ENCODE measurements at regions not wholly inside any gene's neighbourhood (a gene's known extent, or its start where the extent isn't known, plus 50 kb on each side); places are given as distances from the start of the nearest gene placed in this dataset.

DNA sequence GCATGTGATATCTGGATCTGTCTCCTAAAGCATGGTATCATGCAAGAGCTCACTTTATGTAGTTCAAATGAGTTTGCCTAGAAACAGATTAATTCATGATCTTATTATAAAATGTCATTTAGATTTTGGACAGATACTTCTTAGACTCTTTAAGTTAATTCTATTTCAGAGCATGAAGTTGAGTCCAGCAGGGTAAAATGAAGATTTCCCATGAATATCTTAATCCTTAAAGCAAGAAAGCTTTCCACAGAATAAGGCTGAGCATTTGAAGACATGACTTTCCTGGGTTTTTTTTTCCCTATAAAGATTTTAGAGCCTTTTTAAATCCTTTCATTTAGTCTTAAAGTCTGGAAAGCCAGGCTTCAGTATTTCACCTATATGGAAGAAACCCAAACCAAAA lies 556.0 kb upstream of the GJE1 start:
- TF ChIP-seq EZH2 (IDR thresholded peaks at IDR 0.05; ENCODE audit: insufficient read depth, poor library complexity, severe bottlenecking) = no peak
- TF ChIP-seq EZH2phosphoT487 (IDR thresholded peaks at IDR 0.05; ENCODE audit: insufficient read depth, low read depth) = no peak

Measured in GM23248 (cell line).